HepG2 (cell line): ENCODE measurements at regions not wholly inside any gene's neighbourhood (a gene's known extent, or its start where the extent isn't known, plus 50 kb on each side); places are given as distances from the start of the nearest gene placed in this dataset.

Experiments used
- ATAC-seq: fragments of 200-7000 bp; cut with Tn5 transposase; 3 replicates; pipeline ENCODE4 v1.9.1; 2020; ENCODE audit warnings: mild to moderate bottlenecking, moderate library complexity
- BruUV-seq: library from RNA; stranded (reverse); fragments of 400-500 nt; replicated peaks from 2 replicates; lab custom pipeline; 2021; lab: Mats Ljungman, UMichigan
- CTCF ChIA-PET: fragments of 300-600 bp; formaldehyde crosslinking; extraction: SDS; loops from one replicate; lab custom pipeline; 2021; ENCODE audit warnings: low total read pairs, inconsistent platforms, low intra/inter-chr PET ratio; lab: Yijun Ruan, JAX
- POLR2A ChIA-PET: fragments of 350-600 bp; sonication (Branson Sonifier 250); formaldehyde crosslinking; loops from one replicate; lab custom pipeline; 2020; ENCODE audit warnings: antibody characterized with exemption, inconsistent platforms; lab: Yijun Ruan, JAX
- DNase-seq: peaks from one replicate; pipeline ENCODE4 v3.0.0-alpha.2; 2015; ENCODE audit warnings: low spot score
- FAIRE-seq: peaks from 3 replicates; lab custom pipeline; 2011; peaks lifted over from hg19 to GRCh38; lab: Jason Lieb, UNC
- H2AFZ ChIP-seq: one replicate; pipeline ENCODE4 v1.6.1; 2011; ENCODE audit warnings: low read length, inconsistent platforms
- H3K27ac ChIP-seq: fragments of 300-600 bp; 3 replicates; pipeline ENCODE4 v1.8.0; 2011; ENCODE audit warnings: mixed run types, mild to moderate bottlenecking, mixed read lengths, low read length, inconsistent platforms; ENCODE audit not compliant: insufficient read depth; ENCODE audit errors: extremely low read length
- H3K27me3 ChIP-seq, 2 experiments: fragments of 200-600 bp in 1 of 2; 2 replicates in 1 of 2; 3 replicates in 1 of 2; pipeline versions ENCODE4 v1.6.0 to v1.8.0; 2011; ENCODE audit warnings: low read length in 2 of 2, mild to moderate bottlenecking in 2 of 2, moderate library complexity in 2 of 2, inconsistent platforms in 1 of 2; ENCODE audit not compliant: insufficient read depth in 2 of 2, control insufficient read depth in 1 of 2
- H3K36me3 ChIP-seq, 2 experiments: fragments of 200-600 bp in 1 of 2; replicated peaks in 1 of 2; 2 replicates in 1 of 2; 3 replicates in 1 of 2; pipeline versions ENCODE4 v1.5.1 to v1.8.0; 2011; ENCODE audit warnings: low read length in 2 of 2, inconsistent platforms in 1 of 2; ENCODE audit not compliant: insufficient read depth in 2 of 2, control insufficient read depth in 1 of 2
- H3K4me1 ChIP-seq: 2 replicates; pipeline ENCODE4 v1.5.1; 2012; ENCODE audit warnings: low read length, inconsistent platforms; ENCODE audit not compliant: insufficient read depth
- H3K4me2 ChIP-seq: 2 replicates; pipeline ENCODE4 v1.6.0; 2011; ENCODE audit warnings: low read depth, low read length, inconsistent platforms
- H3K4me3 ChIP-seq, 3 experiments: fragments of 200-600 bp in 1 of 3; sonication (generic), shearing (Covaris generic) in 1 of 3; replicated peaks in 1 of 3; 2 replicates each; pipeline ENCODE4 v1.5.1; 2011 to 2016; ENCODE audit warnings: low read length in 3 of 3, inconsistent platforms in 2 of 3, low read depth in 2 of 3, mild to moderate bottlenecking in 2 of 3, control low read depth in 1 of 3, mixed read lengths in 1 of 3; ENCODE audit not compliant: insufficient read depth in 1 of 3
- H3K79me2 ChIP-seq: one replicate; pipeline ENCODE4 v1.6.1; 2011; ENCODE audit warnings: low read length, inconsistent platforms; ENCODE audit not compliant: insufficient read depth
- H3K9ac ChIP-seq: 2 replicates; pipeline ENCODE4 v1.6.0; 2011; ENCODE audit warnings: mild to moderate bottlenecking, low read depth, low read length, inconsistent platforms; ENCODE audit not compliant: insufficient read depth
- H3K9me3 ChIP-seq: 2 replicates; pipeline ENCODE4 v1.5.1; 2012; ENCODE audit warnings: mild to moderate bottlenecking, low read length
- H4K20me1 ChIP-seq: 2 replicates; pipeline ENCODE4 v1.6.0; 2011; ENCODE audit warnings: inconsistent platforms, mild to moderate bottlenecking, low read length, moderate library complexity; ENCODE audit not compliant: insufficient read depth
- ELF1 ChIP-seq: sonication (generic); formaldehyde crosslinking; IDR thresholded peaks from 2 replicates; pipeline ENCODE4 v1.4.0; 2020; ENCODE audit warnings: missing genetic modification reagents
- ETV5 ChIP-seq: IDR thresholded peaks from 2 replicates; pipeline ENCODE4 v1.6.1; 2018; ENCODE audit warnings: missing biosample characterization, missing genetic modification reagents, inconsistent platforms, borderline replicate concordance
- FOSL1 ChIP-seq: sonication (generic); formaldehyde crosslinking; IDR thresholded peaks from 2 replicates; pipeline ENCODE4 v1.9.0; 2021; ENCODE audit warnings: missing genetic modification reagents, borderline replicate concordance
- GABPA ChIP-seq, 2 experiments: IDR thresholded peaks; 2 replicates each; pipeline ENCODE4 v1.6.1; 2011 to 2016; ENCODE audit warnings: low read depth in 2 of 2, low read length in 1 of 2, missing biosample characterization in 1 of 2, missing genetic modification characterization in 1 of 2
- PAF1 ChIP-seq: IDR thresholded peaks from 2 replicates; pipeline ENCODE4 v1.6.1; 2016; ENCODE audit warnings: missing genetic modification reagents, missing compliant biosample characterization
- STAG1 ChIP-seq: sonication (generic); formaldehyde crosslinking; IDR thresholded peaks from 2 replicates; pipeline ENCODE4 v1.4.0; 2020; ENCODE audit warnings: missing genetic modification reagents
- ZBTB2 ChIP-seq: sonication (generic); formaldehyde crosslinking; IDR thresholded peaks from 2 replicates; pipeline ENCODE4 v1.8.0; 2022; ENCODE audit warnings: low read depth, missing genetic modification reagents
- ZNF337 ChIP-seq: sonication (generic); formaldehyde crosslinking; IDR thresholded peaks from 2 replicates; pipeline ENCODE4 v1.5.1; 2020; ENCODE audit warnings: missing genetic modification reagents, low read depth, mild to moderate bottlenecking, borderline replicate concordance
- ZNF556 ChIP-seq: sonication (generic); formaldehyde crosslinking; IDR thresholded peaks from 2 replicates; pipeline ENCODE4 v1.4.0; 2020; ENCODE audit warnings: mild to moderate bottlenecking, missing genetic modification reagents, borderline replicate concordance
- WGBS: methylation state at CpG from one replicate; pipeline ENCODE4 v1.1.6; 2017; ENCODE audit warnings: low lambda C conversion rate; 5-methylcytosine and 5-hydroxymethylcytosine counted together
- in situ Hi-C: cut with HindIII; loops from 2 replicates; pipeline ENCODE4 v1.10.0; 2017; ENCODE audit warnings: low pct_unique_long_range_greater_than_20kb; ENCODE audit not compliant: extremely low pct_ligation_motif_present
- intact Hi-C: fragments of 100-400 bp; cut with micrococcal nuclease; formaldehyde crosslinking; loops from one replicate; pipeline ENCODE4 v1.10.0; 2022; ENCODE audit not compliant: unreplicated experiment
- TF ChIP-seq, protein P1 (sequence below): sonication (generic); formaldehyde crosslinking; IDR thresholded peaks from 2 replicates; pipeline ENCODE4 v1.5.0; 2020; ENCODE audit warnings: mild to moderate bottlenecking, missing genetic modification reagents, moderate library complexity

GRCh38 chr2:34747643-34748042 lies 1148.5 kb upstream of the FAM98A start:
- H2AFZ ChIP-seq = no peak overlapping the region
- H3K79me2 ChIP-seq = no peaks in the 10 kb centered on the region
- ChIA-PET POLR2A (no interaction called here), CTCF (no interaction called here)
- no peak overlapping the region for H3K4me2 ChIP-seq
- peaks cover 9% of the 10 kb centered on the region; the same call in 1 of the 2 replicates for H3K9me3 ChIP-seq
- in situ Hi-C loops (no loop called here), intact Hi-C loops (no loop called here)
- no peak for FAIRE-seq
- DNase-seq = no peak
- no peak for ATAC-seq
- no peak for TF ChIP-seq ELF1 (CRISPR knock-in tag)
- no peak for TF ChIP-seq ZNF556
- TF ChIP-seq ZNF337 (CRISPR knock-in tag) = no peak
- TF ChIP-seq FOSL1 (CRISPR knock-in tag) = no peak
- TF ChIP-seq ETV5 (CRISPR knock-in tag) = no peak
- no peak for TF ChIP-seq GABPA (IDR thresholded peaks at IDR 0.05; ENCODE audit: low read depth, low read length)
- TF ChIP-seq GABPA (CRISPR knock-in tag; IDR thresholded peaks at IDR 0.05; ENCODE audit: low read depth) = no peak
- TF ChIP-seq ZBTB2 = no peak
- H3K27me3 ChIP-seq = no peaks in the 10 kb centered on the region
- H3K27ac ChIP-seq = no peak overlapping the region
- no peaks in the 10 kb centered on the region for H3K4me1 ChIP-seq
- no peaks in the 10 kb centered on the region for H3K36me3 ChIP-seq
- no TSS peak for BruUV-seq
- no peak overlapping the region for H3K4me3 ChIP-seq
- 3% methylated on average over 3 of the region's 3 CpGs for WGBS
- no peak overlapping the region for H3K9ac ChIP-seq
- no peaks in the 10 kb centered on the region for H4K20me1 ChIP-seq

DNA sequence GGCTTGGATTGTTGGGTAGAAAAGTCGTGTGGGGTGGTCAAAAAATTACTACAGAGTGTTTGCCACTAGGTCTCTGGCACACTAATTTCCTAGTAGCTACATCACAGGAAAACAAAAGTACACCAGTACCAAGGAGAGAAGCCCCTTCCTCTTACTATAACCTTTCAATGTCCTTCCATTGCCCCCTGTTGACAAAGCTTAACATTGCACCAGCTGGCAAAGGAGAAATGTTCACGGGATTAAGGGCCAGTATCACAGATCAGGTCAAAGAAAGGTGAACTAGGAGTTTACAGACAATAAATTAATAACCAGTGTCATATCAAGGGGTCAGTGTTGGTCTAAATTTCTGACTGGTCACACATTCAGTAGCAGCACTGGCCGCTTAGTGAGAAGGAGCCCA lies 1139.6 kb upstream of the FAM98A start:
- Histone ChIP-seq H3K9ac (no peak overlapping the region), H3K9me3 (no peaks in the 10 kb centered on the region), H3K36me3 (no peaks in the 10 kb centered on the region), H2AFZ (no peak overlapping the region), H3K4me2 (no peak overlapping the region), H3K79me2 (no peaks in the 10 kb centered on the region), H3K4me3 (no peak overlapping the region), H3K4me1 (no peaks in the 10 kb centered on the region), H4K20me1 (no peaks in the 10 kb centered on the region), H3K27me3 (no peaks in the 10 kb centered on the region), H3K27ac (no peak overlapping the region)
- no peak for DNase-seq
- BruUV-seq = no TSS peak
- in situ Hi-C loops = no loop called here
- POLR2A ChIA-PET = no interaction called here
- CTCF ChIA-PET = no interaction called here
- FAIRE-seq = no peak
- TF ChIP-seq STAG1 (CRISPR knock-in tag) = peak; percentile 30
- TF ChIP-seq PAF1 (CRISPR knock-in tag) = no peak
- TF ChIP-seq, protein P1, sequence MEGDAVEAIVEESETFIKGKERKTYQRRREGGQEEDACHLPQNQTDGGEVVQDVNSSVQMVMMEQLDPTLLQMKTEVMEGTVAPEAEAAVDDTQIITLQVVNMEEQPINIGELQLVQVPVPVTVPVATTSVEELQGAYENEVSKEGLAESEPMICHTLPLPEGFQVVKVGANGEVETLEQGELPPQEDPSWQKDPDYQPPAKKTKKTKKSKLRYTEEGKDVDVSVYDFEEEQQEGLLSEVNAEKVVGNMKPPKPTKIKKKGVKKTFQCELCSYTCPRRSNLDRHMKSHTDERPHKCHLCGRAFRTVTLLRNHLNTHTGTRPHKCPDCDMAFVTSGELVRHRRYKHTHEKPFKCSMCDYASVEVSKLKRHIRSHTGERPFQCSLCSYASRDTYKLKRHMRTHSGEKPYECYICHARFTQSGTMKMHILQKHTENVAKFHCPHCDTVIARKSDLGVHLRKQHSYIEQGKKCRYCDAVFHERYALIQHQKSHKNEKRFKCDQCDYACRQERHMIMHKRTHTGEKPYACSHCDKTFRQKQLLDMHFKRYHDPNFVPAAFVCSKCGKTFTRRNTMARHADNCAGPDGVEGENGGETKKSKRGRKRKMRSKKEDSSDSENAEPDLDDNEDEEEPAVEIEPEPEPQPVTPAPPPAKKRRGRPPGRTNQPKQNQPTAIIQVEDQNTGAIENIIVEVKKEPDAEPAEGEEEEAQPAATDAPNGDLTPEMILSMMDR (CRISPR knock-in tag) = peak; percentile 41
- intact Hi-C loops = no loop called here
- ATAC-seq = no peak
- WGBS = 0% methylated on average over 3 of the region's 3 CpGs
